Right lobe of liver (tissue), 4 donors: ENCODE measurements at regions not wholly inside any gene's neighbourhood (a gene's known extent, or its start where the extent isn't known, plus 50 kb on each side); places are given as distances from the start of the nearest gene placed in this dataset.

Source experiments
- POLR2A ChIP-seq: fragments of 450-650 bp; IDR thresholded peaks from one replicate; pipeline ENCODE4 v1.6.1; 2017; ENCODE audit warnings: antibody characterized with exemption, mild to moderate bottlenecking
- TF ChIP-seq, protein P1 (sequence below), 4 donors: fragments of 200-600 bp in 3 of 4; fragments of 450-650 bp in 1 of 4; IDR thresholded peaks; one replicate each; pipeline versions ENCODE4 v1.5.1 to v1.8.0; 2016 to 2022; ENCODE audit warnings: antibody characterized with exemption in 4 of 4, mild to moderate bottlenecking in 2 of 4
- donor health status: DM: no; HTN: no; CAD: no.
- donor health status: DM: no; HTN: no; CAD: no.
- donor health status: DM: no; HTN: yes; CAD: no.

DNA sequence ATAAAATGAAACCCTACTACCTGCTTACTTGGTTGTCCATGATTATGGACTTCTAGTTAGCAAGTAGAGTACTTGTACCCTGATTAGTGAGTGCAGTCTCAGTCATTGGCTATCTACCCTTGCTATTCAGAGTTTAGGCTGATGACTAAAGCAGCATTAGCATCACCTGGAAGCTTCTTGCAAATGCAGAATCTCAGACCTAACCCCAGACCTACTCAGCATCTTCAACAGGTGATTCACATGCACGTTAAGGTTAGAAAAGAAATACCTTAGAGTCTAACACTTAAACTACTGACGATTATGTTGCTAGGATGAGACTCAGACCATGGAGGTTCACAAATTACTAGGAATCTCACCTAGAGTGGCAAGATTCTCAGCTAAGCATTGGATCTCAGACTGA, 399.9 kb upstream of the FANCL start:
- TF ChIP-seq, protein P1, sequence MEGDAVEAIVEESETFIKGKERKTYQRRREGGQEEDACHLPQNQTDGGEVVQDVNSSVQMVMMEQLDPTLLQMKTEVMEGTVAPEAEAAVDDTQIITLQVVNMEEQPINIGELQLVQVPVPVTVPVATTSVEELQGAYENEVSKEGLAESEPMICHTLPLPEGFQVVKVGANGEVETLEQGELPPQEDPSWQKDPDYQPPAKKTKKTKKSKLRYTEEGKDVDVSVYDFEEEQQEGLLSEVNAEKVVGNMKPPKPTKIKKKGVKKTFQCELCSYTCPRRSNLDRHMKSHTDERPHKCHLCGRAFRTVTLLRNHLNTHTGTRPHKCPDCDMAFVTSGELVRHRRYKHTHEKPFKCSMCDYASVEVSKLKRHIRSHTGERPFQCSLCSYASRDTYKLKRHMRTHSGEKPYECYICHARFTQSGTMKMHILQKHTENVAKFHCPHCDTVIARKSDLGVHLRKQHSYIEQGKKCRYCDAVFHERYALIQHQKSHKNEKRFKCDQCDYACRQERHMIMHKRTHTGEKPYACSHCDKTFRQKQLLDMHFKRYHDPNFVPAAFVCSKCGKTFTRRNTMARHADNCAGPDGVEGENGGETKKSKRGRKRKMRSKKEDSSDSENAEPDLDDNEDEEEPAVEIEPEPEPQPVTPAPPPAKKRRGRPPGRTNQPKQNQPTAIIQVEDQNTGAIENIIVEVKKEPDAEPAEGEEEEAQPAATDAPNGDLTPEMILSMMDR (IDR thresholded peaks at IDR 0.05): no peak
- TF ChIP-seq POLR2A: no peak
